ENCODE measurements at regions not wholly inside any gene's neighbourhood (a gene's known extent, or its start where the extent isn't known, plus 50 kb on each side); places are given as distances from the start of the nearest gene placed in this dataset.

DNA sequence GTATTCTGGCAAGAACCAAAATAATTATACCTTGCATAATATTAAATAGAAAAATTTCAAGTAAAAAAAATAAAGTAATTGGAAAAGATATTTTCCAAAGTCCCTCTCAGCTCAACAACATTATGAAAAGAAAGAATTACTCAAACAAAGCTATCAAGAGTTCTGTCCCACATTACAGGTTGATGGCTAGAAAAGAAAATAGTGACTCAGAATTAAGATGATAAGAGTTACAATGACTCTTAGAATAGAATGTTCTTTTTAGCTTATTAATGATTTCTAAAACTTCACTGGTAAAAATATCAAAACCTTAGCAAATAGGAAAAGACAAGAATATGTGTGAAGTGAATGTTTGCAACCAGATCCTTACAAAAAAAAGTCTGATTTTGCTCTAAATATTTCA lies 312.5 kb upstream of the PDGFD start:
- TF ChIP-seq ZNF791 (tag by site-specific recombination; IDR thresholded peaks at IDR 0.05) (no peak), ZNF670 (tag by site-specific recombination; IDR thresholded peaks at IDR 0.05; ENCODE audit: low read depth) (no peak), ZNF184 (tag by site-specific recombination; IDR thresholded peaks at IDR 0.05) (no peak), GLI4 (tag by site-specific recombination; IDR thresholded peaks at IDR 0.05) (no peak), ZNF830 (tag by site-specific recombination; IDR thresholded peaks at IDR 0.05; ENCODE audit: low read depth) (no peak), ZNF558 (tag by site-specific recombination; IDR thresholded peaks at IDR 0.05) (no peak), ZNF510 (tag by site-specific recombination; IDR thresholded peaks at IDR 0.05; ENCODE audit: insufficient replicate concordance) (no peak), YY1 (tag by site-specific recombination; IDR thresholded peaks at IDR 0.05) (no peak)
- TF ChIP-seq, protein P1, sequence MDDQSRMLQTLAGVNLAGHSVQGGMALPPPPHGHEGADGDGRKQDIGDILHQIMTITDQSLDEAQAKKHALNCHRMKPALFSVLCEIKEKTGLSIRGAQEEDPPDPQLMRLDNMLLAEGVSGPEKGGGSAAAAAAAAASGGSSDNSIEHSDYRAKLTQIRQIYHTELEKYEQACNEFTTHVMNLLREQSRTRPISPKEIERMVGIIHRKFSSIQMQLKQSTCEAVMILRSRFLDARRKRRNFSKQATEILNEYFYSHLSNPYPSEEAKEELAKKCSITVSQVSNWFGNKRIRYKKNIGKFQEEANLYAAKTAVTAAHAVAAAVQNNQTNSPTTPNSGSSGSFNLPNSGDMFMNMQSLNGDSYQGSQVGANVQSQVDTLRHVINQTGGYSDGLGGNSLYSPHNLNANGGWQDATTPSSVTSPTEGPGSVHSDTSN (CRISPR knock-in tag; IDR thresholded peaks at IDR 0.05) = no peak
- TF ChIP-seq, protein P2, sequence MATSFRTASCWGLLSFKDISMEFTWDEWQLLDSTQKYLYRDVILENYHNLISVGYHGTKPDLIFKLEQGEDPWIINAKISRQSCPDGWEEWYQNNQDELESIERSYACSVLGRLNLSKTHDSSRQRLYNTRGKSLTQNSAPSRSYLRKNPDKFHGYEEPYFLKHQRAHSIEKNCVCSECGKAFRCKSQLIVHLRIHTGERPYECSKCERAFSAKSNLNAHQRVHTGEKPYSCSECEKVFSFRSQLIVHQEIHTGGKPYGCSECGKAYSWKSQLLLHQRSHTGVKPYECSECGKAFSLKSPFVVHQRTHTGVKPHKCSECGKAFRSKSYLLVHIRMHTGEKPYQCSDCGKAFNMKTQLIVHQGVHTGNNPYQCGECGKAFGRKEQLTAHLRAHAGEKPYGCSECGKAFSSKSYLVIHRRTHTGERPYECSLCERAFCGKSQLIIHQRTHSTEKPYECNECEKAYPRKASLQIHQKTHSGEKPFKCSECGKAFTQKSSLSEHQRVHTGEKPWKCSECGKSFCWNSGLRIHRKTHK (tag by site-specific recombination; IDR thresholded peaks at IDR 0.05) = no peak
- TF ChIP-seq, protein P3, sequence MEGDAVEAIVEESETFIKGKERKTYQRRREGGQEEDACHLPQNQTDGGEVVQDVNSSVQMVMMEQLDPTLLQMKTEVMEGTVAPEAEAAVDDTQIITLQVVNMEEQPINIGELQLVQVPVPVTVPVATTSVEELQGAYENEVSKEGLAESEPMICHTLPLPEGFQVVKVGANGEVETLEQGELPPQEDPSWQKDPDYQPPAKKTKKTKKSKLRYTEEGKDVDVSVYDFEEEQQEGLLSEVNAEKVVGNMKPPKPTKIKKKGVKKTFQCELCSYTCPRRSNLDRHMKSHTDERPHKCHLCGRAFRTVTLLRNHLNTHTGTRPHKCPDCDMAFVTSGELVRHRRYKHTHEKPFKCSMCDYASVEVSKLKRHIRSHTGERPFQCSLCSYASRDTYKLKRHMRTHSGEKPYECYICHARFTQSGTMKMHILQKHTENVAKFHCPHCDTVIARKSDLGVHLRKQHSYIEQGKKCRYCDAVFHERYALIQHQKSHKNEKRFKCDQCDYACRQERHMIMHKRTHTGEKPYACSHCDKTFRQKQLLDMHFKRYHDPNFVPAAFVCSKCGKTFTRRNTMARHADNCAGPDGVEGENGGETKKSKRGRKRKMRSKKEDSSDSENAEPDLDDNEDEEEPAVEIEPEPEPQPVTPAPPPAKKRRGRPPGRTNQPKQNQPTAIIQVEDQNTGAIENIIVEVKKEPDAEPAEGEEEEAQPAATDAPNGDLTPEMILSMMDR (tag by site-specific recombination; IDR thresholded peaks at IDR 0.05) = no peak
- TF ChIP-seq, protein P4, sequence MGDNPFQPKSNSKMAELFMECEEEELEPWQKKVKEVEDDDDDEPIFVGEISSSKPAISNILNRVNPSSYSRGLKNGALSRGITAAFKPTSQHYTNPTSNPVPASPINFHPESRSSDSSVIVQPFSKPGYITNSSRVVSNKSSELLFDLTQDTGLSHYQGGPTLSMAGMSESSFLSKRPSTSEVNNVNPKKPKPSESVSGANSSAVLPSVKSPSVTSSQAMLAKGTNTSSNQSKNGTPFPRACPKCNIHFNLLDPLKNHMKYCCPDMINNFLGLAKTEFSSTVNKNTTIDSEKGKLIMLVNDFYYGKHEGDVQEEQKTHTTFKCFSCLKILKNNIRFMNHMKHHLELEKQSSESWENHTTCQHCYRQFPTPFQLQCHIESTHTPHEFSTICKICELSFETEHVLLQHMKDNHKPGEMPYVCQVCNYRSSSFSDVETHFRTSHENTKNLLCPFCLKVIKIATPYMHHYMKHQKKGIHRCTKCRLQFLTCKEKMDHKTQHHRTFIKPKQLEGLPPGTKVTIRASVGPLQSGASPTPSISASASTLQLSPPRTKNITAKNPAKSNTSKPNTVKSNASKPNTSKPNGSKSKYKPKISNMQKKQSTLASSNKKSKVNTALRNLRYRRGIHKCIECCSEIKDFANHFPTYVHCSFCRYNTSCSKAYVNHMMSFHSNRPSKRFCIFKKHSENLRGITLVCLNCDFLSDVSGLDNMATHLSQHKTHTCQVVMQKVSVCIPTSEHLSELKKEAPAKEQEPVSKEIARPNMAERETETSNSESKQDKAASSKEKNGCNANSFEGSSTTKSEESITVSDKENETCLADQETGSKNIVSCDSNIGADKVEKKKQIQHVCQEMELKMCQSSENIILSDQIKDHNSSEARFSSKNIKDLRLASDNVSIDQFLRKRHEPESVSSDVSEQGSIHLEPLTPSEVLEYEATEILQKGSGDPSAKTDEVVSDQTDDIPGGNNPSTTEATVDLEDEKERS (tag by site-specific recombination; IDR thresholded peaks at IDR 0.05) = no peak

All from HEK293 (cell line).